Liver (tissue), 3 donors: ENCODE measurements at regions not wholly inside any gene's neighbourhood (a gene's known extent, or its start where the extent isn't known, plus 50 kb on each side); places are given as distances from the start of the nearest gene placed in this dataset.

Experiments
- ATF3 ChIP-seq: IDR thresholded peaks from 2 replicates; pipeline ENCODE4 v1.6.1; 2016; ENCODE audit warnings: antibody characterized with exemption
- CTCF ChIP-seq: fragments of 150-350 bp; IDR thresholded peaks from 2 replicates; pipeline ENCODE4 v1.5.1; 2017; ENCODE audit warnings: improper control_type of control experiment, low read depth, low read length; ENCODE audit not compliant: missing input control
- HNF4A ChIP-seq, 2 donors: conservative IDR thresholded peaks; 2 replicates each; pipeline ENCODE4 v1.6.1; 2016; ENCODE audit warnings: antibody characterized with exemption in 2 of 2, mild to moderate bottlenecking in 2 of 2
- JUND ChIP-seq, 2 donors: IDR thresholded peaks; 2 replicates each; pipeline ENCODE4 v1.6.1; 2016; ENCODE audit warnings: antibody characterized with exemption in 2 of 2
- MAX ChIP-seq: IDR thresholded peaks from 2 replicates; pipeline ENCODE4 v1.6.1; 2016; ENCODE audit warnings: antibody characterized with exemption
- REST ChIP-seq: IDR thresholded peaks from 2 replicates; pipeline ENCODE4 v1.6.1; 2016; ENCODE audit warnings: antibody characterized with exemption, mild to moderate bottlenecking
- SP1 ChIP-seq: IDR thresholded peaks from 2 replicates; pipeline ENCODE4 v1.6.1; 2018; ENCODE audit warnings: antibody characterized with exemption, mild to moderate bottlenecking
- YY1 ChIP-seq: IDR thresholded peaks from 2 replicates; pipeline ENCODE4 v1.6.1; 2016; ENCODE audit warnings: antibody characterized with exemption, mild to moderate bottlenecking
- donor health status: healthy.
- donor health status: healthy.

GRCh38 chr14:81837304-81837703 lies 303.7 kb upstream of the SEL1L start:
- TF ChIP-seq SP1 (no peak), HNF4A (conservative IDR thresholded peaks at IDR 0.05) (no peak), REST (no peak), YY1 (no peak), CTCF (no peak), MAX (no peak), JUND (IDR thresholded peaks at IDR 0.05) (no peak), ATF3 (no peak)
